ENCODE measurements at regions not wholly inside any gene's neighbourhood (a gene's known extent, or its start where the extent isn't known, plus 50 kb on each side); places are given as distances from the start of the nearest gene placed in this dataset.

DNA sequence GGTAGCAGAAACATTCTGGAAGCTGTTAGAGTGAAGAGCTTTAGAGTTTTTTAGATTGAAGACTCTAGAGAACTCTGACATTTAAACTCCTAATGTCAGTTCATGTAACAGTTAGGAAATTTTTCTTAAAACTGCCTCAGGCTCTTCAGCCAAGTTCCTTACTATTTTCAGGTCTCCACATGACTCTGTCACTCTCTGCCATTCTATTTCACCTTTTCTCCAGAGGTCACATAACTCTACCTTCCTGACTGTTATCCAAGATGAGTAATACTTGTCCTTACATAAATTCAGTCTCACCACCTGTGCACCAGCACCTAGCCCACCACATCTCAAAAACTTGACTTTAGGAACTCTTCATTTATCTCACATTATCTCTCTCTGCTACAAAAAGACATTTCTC lies 347.1 kb upstream of the CA10 start:
- no peaks in the 10 kb centered on the region for H3K9me3 ChIP-seq (ENCODE audit: control insufficient read depth, low read depth, low read length)
- no peak overlapping the region for H3K4me3 ChIP-seq (ENCODE audit: control insufficient read depth in 2 of 3, extremely low read depth in 1 of 3, insufficient read depth in 2 of 3, low read depth in 1 of 3, low read length in 3 of 3)
- FAIRE-seq (no peak), DNase-seq (ENCODE audit: low read depth, low spot score) (no peak)
- H4K20me1 ChIP-seq (ENCODE audit: control insufficient read depth, extremely low read depth, insufficient read depth, low read length): no peaks in the 10 kb centered on the region
- TF ChIP-seq, protein P1, sequence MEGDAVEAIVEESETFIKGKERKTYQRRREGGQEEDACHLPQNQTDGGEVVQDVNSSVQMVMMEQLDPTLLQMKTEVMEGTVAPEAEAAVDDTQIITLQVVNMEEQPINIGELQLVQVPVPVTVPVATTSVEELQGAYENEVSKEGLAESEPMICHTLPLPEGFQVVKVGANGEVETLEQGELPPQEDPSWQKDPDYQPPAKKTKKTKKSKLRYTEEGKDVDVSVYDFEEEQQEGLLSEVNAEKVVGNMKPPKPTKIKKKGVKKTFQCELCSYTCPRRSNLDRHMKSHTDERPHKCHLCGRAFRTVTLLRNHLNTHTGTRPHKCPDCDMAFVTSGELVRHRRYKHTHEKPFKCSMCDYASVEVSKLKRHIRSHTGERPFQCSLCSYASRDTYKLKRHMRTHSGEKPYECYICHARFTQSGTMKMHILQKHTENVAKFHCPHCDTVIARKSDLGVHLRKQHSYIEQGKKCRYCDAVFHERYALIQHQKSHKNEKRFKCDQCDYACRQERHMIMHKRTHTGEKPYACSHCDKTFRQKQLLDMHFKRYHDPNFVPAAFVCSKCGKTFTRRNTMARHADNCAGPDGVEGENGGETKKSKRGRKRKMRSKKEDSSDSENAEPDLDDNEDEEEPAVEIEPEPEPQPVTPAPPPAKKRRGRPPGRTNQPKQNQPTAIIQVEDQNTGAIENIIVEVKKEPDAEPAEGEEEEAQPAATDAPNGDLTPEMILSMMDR (optimal IDR thresholded peaks at IDR 0.05 in 1 of 3, IDR thresholded peaks at IDR 0.05 in 1 of 3, conservative IDR thresholded peaks at IDR 0.05 in 1 of 3; ENCODE audit: extremely low read depth in 1 of 3, insufficient read depth in 2 of 3, low read length in 3 of 3): no peak
- no peak for TF ChIP-seq EZH2 (IDR thresholded peaks at IDR 0.05; ENCODE audit: low read length)
- H2AFZ ChIP-seq (ENCODE audit: control insufficient read depth, low read length): no peak overlapping the region
- H3K79me2 ChIP-seq (ENCODE audit: control insufficient read depth, insufficient read depth, low read length): no peaks in the 10 kb centered on the region
- no peak overlapping the region for H3K27ac ChIP-seq (ENCODE audit: control insufficient read depth, insufficient read depth, low read length)
- dilution Hi-C loops (cut with MboI; ENCODE audit: extremely low pct_ligation_motif_present, low sequenced_read_pairs): no loop called here
- no peaks in the 10 kb centered on the region for H3K36me3 ChIP-seq (ENCODE audit: control insufficient read depth in 2 of 2, extremely low read depth in 1 of 2, insufficient read depth in 2 of 2, low read length in 2 of 2)
- H3K4me1 ChIP-seq (ENCODE audit: control insufficient read depth, extremely low read depth, insufficient read depth, low read length): no peaks in the 10 kb centered on the region
- H3K9me1 ChIP-seq (ENCODE audit: control insufficient read depth, extremely low read depth, insufficient read depth, low read length): no peaks in the 10 kb centered on the region
- H3K9ac ChIP-seq (ENCODE audit: control insufficient read depth, extremely low read depth, insufficient read depth, low read length): no peak overlapping the region
- no peak overlapping the region for H3K4me2 ChIP-seq (ENCODE audit: control insufficient read depth, extremely low read depth, insufficient read depth, low read depth, low read length)
- H3K27me3 ChIP-seq (ENCODE audit: control insufficient read depth, extremely low read depth, insufficient read depth, low read length): no peaks in the 10 kb centered on the region

DNA sequence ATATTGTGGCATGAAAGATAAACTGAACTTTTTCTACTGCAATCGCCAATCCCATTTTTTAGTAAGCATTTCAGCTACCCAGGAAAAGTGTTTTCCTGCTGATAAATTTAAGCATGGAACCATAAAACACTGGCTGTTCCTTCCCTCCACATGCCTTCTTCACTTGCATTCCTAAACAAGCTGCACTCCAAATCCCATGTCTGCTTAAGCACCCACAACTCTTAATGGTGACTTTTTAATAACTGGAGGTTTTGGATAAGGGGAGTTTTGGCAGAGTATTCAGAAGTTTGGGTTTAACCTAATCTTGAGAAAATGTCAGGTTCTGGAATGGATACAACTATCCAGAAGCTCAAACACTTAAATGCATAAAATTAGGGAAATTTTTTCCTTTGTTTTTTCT lies 345.6 kb upstream of the CA10 start:
- Histone ChIP-seq H3K27me3 (ENCODE audit: control insufficient read depth, extremely low read depth, insufficient read depth, low read length) (no peaks in the 10 kb centered on the region), H3K4me2 (ENCODE audit: control insufficient read depth, extremely low read depth, insufficient read depth, low read depth, low read length) (no peak overlapping the region), H3K9me1 (ENCODE audit: control insufficient read depth, extremely low read depth, insufficient read depth, low read length) (no peaks in the 10 kb centered on the region), H3K4me1 (ENCODE audit: control insufficient read depth, extremely low read depth, insufficient read depth, low read length) (no peaks in the 10 kb centered on the region), H3K36me3 (ENCODE audit: control insufficient read depth in 2 of 2, extremely low read depth in 1 of 2, insufficient read depth in 2 of 2, low read length in 2 of 2) (no peaks in the 10 kb centered on the region), H3K9me3 (ENCODE audit: control insufficient read depth, low read depth, low read length) (no peaks in the 10 kb centered on the region), H2AFZ (ENCODE audit: control insufficient read depth, low read length) (no peak overlapping the region), H3K4me3 (ENCODE audit: control insufficient read depth in 2 of 3, extremely low read depth in 1 of 3, insufficient read depth in 2 of 3, low read depth in 1 of 3, low read length in 3 of 3) (no peak overlapping the region), H3K27ac (ENCODE audit: control insufficient read depth, insufficient read depth, low read length) (no peak overlapping the region), H3K79me2 (ENCODE audit: control insufficient read depth, insufficient read depth, low read length) (no peaks in the 10 kb centered on the region), H3K9ac (ENCODE audit: control insufficient read depth, extremely low read depth, insufficient read depth, low read length) (no peak overlapping the region), H4K20me1 (ENCODE audit: control insufficient read depth, extremely low read depth, insufficient read depth, low read length) (no peaks in the 10 kb centered on the region)
- FAIRE-seq (no peak), DNase-seq (ENCODE audit: low read depth, low spot score) (no peak)
- dilution Hi-C loops (cut with MboI; ENCODE audit: extremely low pct_ligation_motif_present, low sequenced_read_pairs): no loop called here
- TF ChIP-seq EZH2 (IDR thresholded peaks at IDR 0.05; ENCODE audit: low read length): no peak
- TF ChIP-seq, protein P1 (optimal IDR thresholded peaks at IDR 0.05 in 1 of 3, IDR thresholded peaks at IDR 0.05 in 1 of 3, conservative IDR thresholded peaks at IDR 0.05 in 1 of 3; ENCODE audit: extremely low read depth in 1 of 3, insufficient read depth in 2 of 3, low read length in 3 of 3): no peak
